Heart right ventricle (tissue), 16 donors: ENCODE measurements at regions not wholly inside any gene's neighbourhood (a gene's known extent, or its start where the extent isn't known, plus 50 kb on each side); places are given as distances from the start of the nearest gene placed in this dataset.

Experiments used
- ATAC-seq, 8 donors: fragments of 200-7000 bp; cut with Tn5 transposase; one replicate each; pipeline ENCODE4 v1.9.1; 2020; ENCODE audit warnings: mild to moderate bottlenecking in 8 of 8, moderate library complexity in 8 of 8, moderate number of reproducible peaks in 1 of 8
- DNase-seq, 2 donors: peaks; one replicate each; pipeline ENCODE4 v3.0.0-alpha.2; 2020
- H3K27ac ChIP-seq, 10 donors: fragments of 200-600 bp; sonication (generic) in 2 of 10; one replicate each; pipeline versions ENCODE4 v1.5.0 to v1.8.0; 2020 to 2022; ENCODE audit warnings: mild to moderate bottlenecking in 3 of 10
- H3K27me3 ChIP-seq, 7 donors: fragments of 200-600 bp; one replicate each; pipeline ENCODE4 v1.8.0; 2021 to 2022; ENCODE audit warnings: mild to moderate bottlenecking in 2 of 7
- H3K36me3 ChIP-seq, 9 donors: fragments of 200-600 bp; sonication (generic) in 1 of 9; one replicate each; pipeline versions ENCODE4 v1.5.0 to v1.8.0; 2020 to 2022; ENCODE audit warnings: mild to moderate bottlenecking in 2 of 9
- H3K4me1 ChIP-seq, 9 donors: fragments of 200-600 bp; sonication (generic) in 1 of 9; one replicate each; pipeline versions ENCODE4 v1.5.0 to v1.8.0; 2020 to 2022; ENCODE audit warnings: mild to moderate bottlenecking in 4 of 9
- H3K4me3 ChIP-seq, 10 donors: fragments of 200-600 bp; sonication (generic) in 2 of 10; one replicate each; pipeline versions ENCODE4 v1.5.0 to v1.8.0; 2020 to 2022; ENCODE audit warnings: mild to moderate bottlenecking in 7 of 10, moderate library complexity in 2 of 10
- H3K9me3 ChIP-seq, 11 donors: fragments of 200-600 bp in 10 of 11; sonication (generic) in 2 of 11; one replicate each; pipeline versions ENCODE4 v1.5.0 to v1.8.0; 2013 to 2022; ENCODE audit warnings: mild to moderate bottlenecking in 2 of 11, control low read depth in 1 of 11, moderate library complexity in 1 of 11
- WGBS, 2 donors: extraction: QIAGEN DNeasy Blood & Tissue Kit; methylation state at CpG; one replicate each; pipeline ENCODE4 v1.1.7; 2013; ENCODE audit warnings: inconsistent platforms in 1 of 2; 5-methylcytosine and 5-hydroxymethylcytosine counted together
- intact Hi-C, 10 donors: fragments of 100-400 bp; cut with DNase I; formaldehyde crosslinking; loops; one replicate each; pipeline versions ENCODE4 v1.11.1 to v1.14.2; 2022
- TF ChIP-seq, protein P1 (sequence below), 9 donors: fragments of 200-600 bp; sonication (generic) in 2 of 9; IDR thresholded peaks; one replicate each; pipeline versions ENCODE4 v1.5.0 to v1.8.0; 2021 to 2022; ENCODE audit warnings: antibody characterized with exemption in 9 of 9, mild to moderate bottlenecking in 5 of 9, moderate library complexity in 1 of 9
- donor health status: Arrhythmogenic right ventricular cardiomyopathy.
- donor health status: ischemic (EF 13 %, LVEDD 7.1; RV severe dilation, severe dysfunction).
- donor health status: healthy with polysubstance abuse.
- donor health status: DM: no; HTN: yes; CAD: no.
- donor health status: DM: no; HTN: no; CAD: no.
- donor health status: ischemic (EF 25% LVEDD 6.9; RV normal size, moderate dysfunction).
- donor health status: ischemic (EF 25% LVEDD 5.7; RV mildly dilated, moderate dysfunction).
- donor health status: healthy.
- donor health status: DM: yes; HTN: yes; CAD: no.
- donor health status: Ischemic cardiomyopathy.
- donor health status: ischemic (EF 35%, LVEDD 5.7; RV mildly dilated, moderate dysfunction).
- donor health status: nonischemic (EF 11% LVEDD 7.7; RV severe dilation, severe dysfunction).
- donor health status: DM: yes; HTN: yes; CAD: no.
- donor health status: PGD.
- donor health status: ischemic (EF 29% LVEDD 5.4; RV normal size, mild dysfunction).
- donor health status: nonischemic (EF 23%, LVEDD 6.1; RV moderate dilation, normal function).

DNA sequence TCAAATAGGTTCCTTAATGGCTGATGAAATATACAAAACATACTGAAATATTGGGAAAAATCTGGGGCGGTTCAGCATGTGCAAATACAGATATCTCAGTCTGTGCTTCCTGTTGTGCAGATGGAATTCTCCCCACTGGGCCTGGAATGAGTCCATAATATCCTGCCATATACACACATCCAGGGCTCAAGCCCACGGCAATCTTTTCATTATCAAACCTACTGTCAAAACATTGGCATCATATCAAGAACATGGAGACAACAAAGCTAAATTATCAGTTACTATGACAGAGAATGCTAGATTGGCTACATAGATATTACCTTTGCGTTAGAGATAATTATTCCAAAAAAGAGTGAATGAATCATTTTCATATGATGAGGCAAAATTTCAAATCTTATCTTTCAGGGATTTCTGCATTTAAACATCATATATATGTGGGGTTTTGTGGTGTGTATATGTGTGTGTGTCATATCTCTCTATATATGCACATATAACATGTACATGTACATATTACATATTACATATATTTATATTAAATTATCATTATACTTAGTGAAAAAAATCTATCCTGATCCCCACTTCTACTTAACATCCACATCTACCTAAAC is 713.3 kb downstream of the GBE1 start:
- Histone ChIP-seq H3K36me3 (no peaks in the 10 kb centered on the region), H3K9me3 (peaks cover 0 to 8% (median 0%) of the 10 kb centered on the region in 11 donors), H3K4me3 (no peak overlapping the region), H3K4me1 (no peaks in the 10 kb centered on the region), H3K27me3 (no peaks in the 10 kb centered on the region), H3K27ac (no peak overlapping the region)
- intact Hi-C loops: no loop called here
- TF ChIP-seq, protein P1, sequence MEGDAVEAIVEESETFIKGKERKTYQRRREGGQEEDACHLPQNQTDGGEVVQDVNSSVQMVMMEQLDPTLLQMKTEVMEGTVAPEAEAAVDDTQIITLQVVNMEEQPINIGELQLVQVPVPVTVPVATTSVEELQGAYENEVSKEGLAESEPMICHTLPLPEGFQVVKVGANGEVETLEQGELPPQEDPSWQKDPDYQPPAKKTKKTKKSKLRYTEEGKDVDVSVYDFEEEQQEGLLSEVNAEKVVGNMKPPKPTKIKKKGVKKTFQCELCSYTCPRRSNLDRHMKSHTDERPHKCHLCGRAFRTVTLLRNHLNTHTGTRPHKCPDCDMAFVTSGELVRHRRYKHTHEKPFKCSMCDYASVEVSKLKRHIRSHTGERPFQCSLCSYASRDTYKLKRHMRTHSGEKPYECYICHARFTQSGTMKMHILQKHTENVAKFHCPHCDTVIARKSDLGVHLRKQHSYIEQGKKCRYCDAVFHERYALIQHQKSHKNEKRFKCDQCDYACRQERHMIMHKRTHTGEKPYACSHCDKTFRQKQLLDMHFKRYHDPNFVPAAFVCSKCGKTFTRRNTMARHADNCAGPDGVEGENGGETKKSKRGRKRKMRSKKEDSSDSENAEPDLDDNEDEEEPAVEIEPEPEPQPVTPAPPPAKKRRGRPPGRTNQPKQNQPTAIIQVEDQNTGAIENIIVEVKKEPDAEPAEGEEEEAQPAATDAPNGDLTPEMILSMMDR (IDR thresholded peaks at IDR 0.05): no peak
- 42 to 59% methylated on average over 3 of the region's 3 CpGs for WGBS, 2 donors
- DNase-seq: no peak
- ATAC-seq: no peak

DNA sequence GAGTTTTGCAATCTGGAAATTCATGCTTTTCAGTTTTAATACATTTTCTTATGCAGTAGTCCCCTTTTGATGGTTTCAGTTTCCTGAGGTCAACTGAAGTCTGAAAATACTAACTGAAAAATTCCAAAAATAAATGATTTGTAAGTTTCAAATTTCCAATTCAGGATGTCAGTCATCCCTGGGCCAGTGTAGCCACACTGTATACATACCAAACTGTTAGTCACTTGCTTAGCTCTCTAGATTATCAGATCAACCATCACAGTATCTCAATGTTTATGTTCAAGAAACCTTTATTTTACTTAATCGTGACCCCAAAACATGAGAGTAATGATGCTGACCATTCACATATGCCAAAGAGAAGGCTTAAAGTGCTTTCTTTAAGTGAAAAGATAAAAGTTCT is 715.5 kb downstream of the GBE1 start:
- intact Hi-C loops: no loop called here
- ATAC-seq (no peak), DNase-seq (no peak)
- Histone ChIP-seq H3K4me3 (no peak overlapping the region), H3K9me3 (peaks cover 0 to 7% (median 0%) of the 10 kb centered on the region in 11 donors), H3K4me1 (no peaks in the 10 kb centered on the region), H3K27ac (no peak overlapping the region), H3K27me3 (no peaks in the 10 kb centered on the region), H3K36me3 (no peaks in the 10 kb centered on the region)
- 38 to 79% methylated on average over 1 of the region's 1 CpG for WGBS, 2 donors
- TF ChIP-seq, protein P1 (IDR thresholded peaks at IDR 0.05): no peak

GRCh38 chr3:81045246-81045645 is 716.2 kb downstream of the GBE1 start:
- Histone ChIP-seq H3K27me3 (no peaks in the 10 kb centered on the region), H3K4me3 (no peak overlapping the region), H3K27ac (no peak overlapping the region), H3K4me1 (no peaks in the 10 kb centered on the region), H3K36me3 (no peaks in the 10 kb centered on the region), H3K9me3 (no peaks in the 10 kb centered on the region)
- 79 to 83% methylated on average over 2 of the region's 2 CpGs for WGBS, 2 donors
- TF ChIP-seq, protein P1 (IDR thresholded peaks at IDR 0.05): no peak
- no peak for ATAC-seq
- no peak for DNase-seq
- intact Hi-C loops: no loop called here

DNA sequence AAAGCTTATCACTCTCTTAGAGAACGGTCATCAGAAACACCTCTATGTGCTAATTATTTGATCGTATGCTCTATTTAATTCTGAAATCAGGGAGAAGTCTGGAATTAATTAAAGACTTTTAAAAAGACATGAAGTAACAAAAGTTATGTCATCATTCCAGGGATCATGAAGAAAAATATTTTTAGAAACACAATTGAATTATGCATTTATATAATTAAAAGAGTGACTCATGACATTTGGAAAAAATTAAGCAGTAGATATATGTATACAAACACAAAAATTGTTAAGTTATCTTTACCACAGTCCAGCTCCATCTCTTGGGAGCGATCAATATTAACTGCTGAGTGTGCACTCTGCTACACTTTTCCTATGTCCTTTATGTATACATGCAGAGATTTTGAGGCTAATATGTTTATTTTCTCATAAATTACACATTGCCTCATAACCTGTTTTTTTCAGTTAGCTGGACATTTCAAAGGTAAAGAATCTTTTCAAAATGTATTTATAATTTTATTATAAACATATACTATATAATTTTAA is 717.7 kb downstream of the GBE1 start:
- Histone ChIP-seq H3K4me3 (no peak overlapping the region), H3K27me3 (no peaks in the 10 kb centered on the region), H3K36me3 (no peaks in the 10 kb centered on the region), H3K9me3 (peaks cover 0 to 7% (median 0%) of the 10 kb centered on the region in 11 donors), H3K4me1 (no peaks in the 10 kb centered on the region), H3K27ac (no peak overlapping the region)
- 57 to 59% methylated on average over 3 of the region's 3 CpGs for WGBS, 2 donors
- intact Hi-C loops: no loop called here
- TF ChIP-seq, protein P1 (IDR thresholded peaks at IDR 0.05): no peak
- ATAC-seq: no peak
- DNase-seq: no peak
